ENCODE measurements at regions not wholly inside any gene's neighbourhood (a gene's known extent, or its start where the extent isn't known, plus 50 kb on each side); places are given as distances from the start of the nearest gene placed in this dataset.

GRCh38 chr18:44170208-44170880 lies 510.3 kb upstream of the SETBP1 start:
- no peak for DNase-seq

GRCh38 chr18:44171301-44171700 lies 509.4 kb upstream of the SETBP1 start:
- no peak for DNase-seq

- no peak for DNase-seq
These were observed 504.8 kb upstream of the SETBP1 start for GRCh38 chr18:44175891-44176290.

DNA sequence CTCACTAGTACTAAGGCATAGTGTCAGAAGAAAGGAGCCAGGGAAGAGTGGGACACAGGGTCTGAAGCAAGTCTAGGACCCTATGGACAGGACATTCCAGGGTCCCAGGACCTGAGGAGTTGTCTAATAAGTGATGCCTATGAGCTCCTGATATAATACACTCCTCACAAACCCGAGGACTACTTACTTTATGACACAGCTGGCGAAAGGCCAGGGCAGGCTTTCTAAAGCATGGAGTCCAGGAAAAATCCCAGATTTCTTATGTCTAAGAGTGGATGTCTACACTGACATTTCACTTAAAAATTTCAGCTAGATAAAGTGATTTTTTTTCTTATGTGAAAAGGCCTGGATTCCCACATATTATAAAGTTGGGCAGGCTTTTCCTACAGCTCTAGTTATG lies 502.2 kb upstream of the SETBP1 start:
- DNase-seq = no peak

- DNase-seq = no peak
These were observed 501.0 kb upstream of the SETBP1 start for GRCh38 chr18:44179693-44180092.

DNA sequence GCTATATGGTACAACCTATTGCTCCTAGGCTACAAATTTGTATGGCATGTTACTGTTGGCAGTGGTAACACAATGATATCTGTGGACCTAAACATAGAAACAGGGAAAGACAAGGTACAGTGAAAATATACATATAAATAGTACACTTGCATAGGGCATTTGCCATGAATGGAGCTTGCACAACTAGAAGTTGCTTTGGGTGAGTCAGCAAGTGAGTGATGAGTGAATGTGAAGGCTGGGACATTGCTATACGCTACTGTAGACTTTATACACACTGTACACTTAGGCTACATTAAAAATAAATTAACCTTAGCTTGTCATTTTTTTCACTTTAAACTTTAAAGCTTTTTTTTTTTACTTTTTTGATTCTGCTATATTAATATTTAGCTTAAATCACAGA lies 500.0 kb upstream of the SETBP1 start:
- DNase-seq = no peak

DNA sequence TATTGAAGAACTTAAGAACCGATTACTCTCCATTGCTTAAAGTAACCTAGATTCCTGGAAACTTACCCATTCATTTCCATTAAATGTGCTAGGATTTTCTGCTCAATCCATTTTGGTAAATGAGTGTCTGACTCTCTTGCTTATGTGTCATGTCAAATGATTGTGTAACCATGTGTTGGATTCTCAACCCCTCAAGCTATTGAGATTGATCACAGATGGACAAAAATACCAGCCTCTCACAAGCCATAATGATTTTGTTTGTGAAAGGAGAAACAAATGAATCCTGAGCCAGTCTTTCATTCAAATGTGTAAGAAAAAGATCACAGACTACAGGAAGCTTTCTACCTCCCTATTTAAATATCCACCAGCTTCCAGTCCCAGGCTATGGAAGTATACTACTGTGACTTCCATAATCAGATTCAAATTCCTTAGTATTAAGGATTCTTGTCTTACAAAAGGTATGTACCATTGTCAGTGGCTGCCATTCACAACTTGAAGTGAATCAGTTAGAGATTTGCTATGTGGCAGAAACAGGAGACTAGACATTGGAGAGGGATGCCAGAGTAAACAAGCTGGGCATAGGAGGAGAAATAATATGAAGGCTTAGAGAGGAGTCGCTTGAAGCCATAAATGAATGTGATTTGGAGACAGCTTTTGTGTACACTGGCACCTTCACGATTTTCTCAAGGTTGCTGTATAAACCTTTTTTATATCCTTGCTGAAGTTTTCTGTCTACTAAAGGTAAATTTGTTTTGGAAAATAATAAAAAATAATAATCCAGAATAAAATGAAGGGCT lies 498.5 kb upstream of the SETBP1 start:
- no peak for DNase-seq

DNA sequence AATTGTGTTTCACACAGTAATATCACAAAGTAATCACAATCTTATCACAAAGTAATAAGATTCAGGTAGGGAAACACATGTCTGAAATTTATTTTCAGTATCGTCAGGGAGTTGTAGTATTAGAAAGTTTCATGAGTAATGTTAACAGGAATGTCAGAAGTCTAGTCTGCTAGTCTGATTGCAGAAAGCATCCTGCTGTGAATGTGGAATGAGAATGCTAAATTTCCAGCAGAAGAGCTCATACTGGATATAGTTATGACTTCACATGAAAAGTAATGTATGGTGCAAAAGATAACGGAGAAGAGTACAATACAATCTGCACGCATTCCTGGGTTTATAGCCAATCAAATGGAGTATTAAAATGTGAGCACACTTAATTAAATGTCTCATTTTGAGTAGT lies 494.7 kb upstream of the SETBP1 start:
- DNase-seq = no peak

GRCh38 chr18:44187090-44187489 lies 493.6 kb upstream of the SETBP1 start:
- no peak for DNase-seq

DNA sequence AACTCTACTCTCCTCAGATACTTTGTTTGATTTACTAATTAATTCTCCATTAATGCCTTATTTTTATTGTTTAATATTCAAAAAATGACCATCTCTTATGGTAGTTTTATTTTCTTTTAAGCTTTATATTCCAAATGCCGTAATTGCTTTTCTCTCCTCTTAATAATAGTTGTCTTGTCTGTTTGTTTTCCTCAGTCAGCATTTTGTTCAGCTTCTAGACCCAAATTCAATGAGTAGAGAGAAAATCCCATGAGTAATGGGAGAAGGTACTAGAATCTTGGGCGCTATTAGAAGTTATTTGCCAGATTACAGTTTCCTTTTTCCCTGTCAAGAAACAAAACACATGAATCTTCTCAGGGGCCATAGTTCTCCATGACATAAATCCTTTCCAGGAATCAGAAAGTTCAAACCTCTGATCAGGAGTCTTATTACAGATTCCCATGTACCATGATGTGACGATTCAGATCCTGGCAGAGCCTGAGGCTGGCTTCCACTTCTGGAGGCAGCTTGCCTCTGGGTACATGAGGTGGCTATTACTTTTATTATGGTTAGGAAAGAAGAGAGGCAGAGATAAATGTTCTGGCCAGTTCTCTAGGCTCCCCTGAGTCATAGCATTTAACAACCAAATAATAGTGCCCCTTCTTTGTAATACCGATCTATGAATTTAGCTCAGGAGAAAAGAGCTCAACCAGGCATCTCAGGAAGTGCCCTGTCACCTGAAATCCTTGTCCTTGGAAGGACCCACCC lies 485.1 kb upstream of the SETBP1 start:
- DNase-seq = no peak

GRCh38 chr18:44197832-44198611 lies 482.7 kb upstream of the SETBP1 start:
- DNase-seq = peak in 1 of 5 donors; percentile 1

GRCh38 chr18:44198612-44199284 lies 481.9 kb upstream of the SETBP1 start:
- DNase-seq = no peak

GRCh38 chr18:44213293-44213692 lies 467.4 kb upstream of the SETBP1 start:
- no peak for DNase-seq

DNA sequence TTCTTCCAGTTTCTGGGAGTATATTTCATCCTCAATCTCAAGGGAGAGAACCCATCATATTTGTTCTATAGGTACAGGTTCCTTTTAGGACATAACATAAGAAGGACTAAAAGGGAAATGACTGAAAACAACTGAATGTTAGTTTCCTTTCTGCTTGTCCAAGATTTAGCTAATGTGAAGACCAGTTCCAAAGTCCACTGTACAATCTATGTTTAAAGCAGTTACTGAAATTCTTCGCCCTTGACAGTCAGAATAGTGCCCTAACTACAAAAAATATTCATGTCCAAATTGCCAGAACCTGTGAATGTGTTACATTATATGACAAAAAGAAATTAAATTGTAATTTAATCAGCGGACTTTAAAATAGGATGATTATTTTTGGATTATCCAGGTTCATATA lies 466.3 kb upstream of the SETBP1 start:
- no peak for DNase-seq

GRCh38 chr18:44216169-44216568 lies 464.5 kb upstream of the SETBP1 start:
- DNase-seq = no peak

- no peak for DNase-seq
These were observed 453.2 kb upstream of the SETBP1 start for GRCh38 chr18:44227501-44227900.

DNA sequence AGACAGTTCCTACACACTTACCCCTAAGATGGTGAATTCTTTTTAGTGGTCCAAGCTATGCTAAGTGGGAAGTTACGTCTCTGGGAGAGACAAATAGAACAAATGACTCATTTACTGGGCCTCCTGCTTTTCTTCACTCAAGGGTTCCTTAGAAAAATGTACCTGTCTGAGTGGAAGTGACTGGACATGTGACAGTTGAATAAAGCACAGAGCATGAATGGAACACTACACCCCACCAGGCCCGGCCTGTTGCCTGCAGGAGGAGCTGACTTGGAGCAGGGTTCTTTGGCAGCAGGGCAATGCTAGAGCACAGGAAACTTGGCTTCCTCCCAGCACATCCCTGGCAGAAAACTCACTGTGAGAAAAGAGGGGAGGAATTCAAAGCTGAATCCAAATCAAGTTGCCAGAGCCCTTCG lies 451.0 kb upstream of the SETBP1 start:
- no peak for DNase-seq

DNA sequence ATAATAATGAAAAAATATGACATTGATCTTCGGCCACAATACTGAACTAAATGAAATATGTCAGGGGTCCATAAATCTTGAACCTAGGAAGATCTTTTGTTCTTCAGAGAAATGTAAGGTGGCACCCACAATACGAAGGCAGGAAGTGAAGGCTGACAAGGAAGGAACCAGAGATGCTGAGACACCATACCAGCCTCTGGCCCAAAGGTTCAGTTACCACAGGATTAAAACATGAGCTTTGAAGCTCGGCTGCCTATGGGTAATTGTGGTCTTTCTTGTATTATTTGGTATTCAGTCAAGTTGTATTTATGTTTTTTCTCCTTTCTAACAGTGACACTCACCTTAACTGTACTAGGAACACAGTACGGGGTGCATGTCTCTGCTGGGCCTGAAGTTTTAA lies 448.8 kb upstream of the SETBP1 start:
- no peak for DNase-seq

DNA sequence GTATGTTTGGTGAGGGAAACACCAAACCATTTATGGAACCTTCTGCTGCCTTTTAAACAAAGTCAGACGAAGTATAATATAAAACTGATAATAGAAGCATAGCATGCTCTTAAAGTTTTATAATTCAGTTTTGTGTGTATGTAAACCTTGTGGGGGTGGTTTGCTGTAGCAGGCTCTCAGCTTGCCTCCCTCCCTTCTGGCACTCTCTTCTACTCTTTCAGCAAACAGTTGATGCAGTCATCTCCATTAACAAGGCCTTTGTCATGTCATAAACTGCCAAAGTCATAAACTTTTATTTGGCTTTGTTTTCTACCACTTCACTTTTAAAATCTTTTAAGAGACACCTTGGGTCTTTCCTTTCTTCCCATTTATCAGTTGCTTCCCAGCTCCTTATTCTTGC lies 448.2 kb upstream of the SETBP1 start:
- DNase-seq = no peak

DNA sequence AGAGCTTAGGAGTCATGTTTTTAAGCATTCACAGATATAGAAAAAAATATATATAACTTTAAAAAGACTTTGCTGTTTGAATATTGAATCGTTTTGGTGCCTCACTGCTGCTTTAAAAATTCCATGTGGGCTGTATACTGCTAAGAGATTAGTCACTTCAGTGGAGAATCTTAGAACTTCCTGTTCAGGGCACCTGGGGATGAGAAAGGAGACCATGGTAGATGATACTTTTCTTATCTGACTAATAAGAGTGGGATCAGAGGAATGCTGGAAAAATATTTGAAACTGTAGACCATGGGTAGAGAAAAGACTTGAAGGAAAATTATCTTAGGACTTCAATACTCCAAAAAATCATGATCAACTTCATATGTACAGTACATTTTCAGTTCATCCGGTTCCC lies 442.2 kb upstream of the SETBP1 start:
- no peak for DNase-seq

- DNase-seq = no peak
These were observed 441.8 kb upstream of the SETBP1 start for GRCh38 chr18:44238911-44239310.

- no peak for DNase-seq
These were observed 439.7 kb upstream of the SETBP1 start for GRCh38 chr18:44241020-44241419.

All from T-helper 1 cell (primary cell).